ENCODE measurements at regions not wholly inside any gene's neighbourhood (a gene's known extent, or its start where the extent isn't known, plus 50 kb on each side); places are given as distances from the start of the nearest gene placed in this dataset.

- TF ChIP-seq, protein P1, sequence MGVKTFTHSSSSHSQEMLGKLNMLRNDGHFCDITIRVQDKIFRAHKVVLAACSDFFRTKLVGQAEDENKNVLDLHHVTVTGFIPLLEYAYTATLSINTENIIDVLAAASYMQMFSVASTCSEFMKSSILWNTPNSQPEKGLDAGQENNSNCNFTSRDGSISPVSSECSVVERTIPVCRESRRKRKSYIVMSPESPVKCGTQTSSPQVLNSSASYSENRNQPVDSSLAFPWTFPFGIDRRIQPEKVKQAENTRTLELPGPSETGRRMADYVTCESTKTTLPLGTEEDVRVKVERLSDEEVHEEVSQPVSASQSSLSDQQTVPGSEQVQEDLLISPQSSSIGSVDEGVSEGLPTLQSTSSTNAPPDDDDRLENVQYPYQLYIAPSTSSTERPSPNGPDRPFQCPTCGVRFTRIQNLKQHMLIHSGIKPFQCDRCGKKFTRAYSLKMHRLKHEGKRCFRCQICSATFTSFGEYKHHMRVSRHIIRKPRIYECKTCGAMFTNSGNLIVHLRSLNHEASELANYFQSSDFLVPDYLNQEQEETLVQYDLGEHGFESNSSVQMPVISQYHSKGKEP (tag by site-specific recombination; IDR thresholded peaks at IDR 0.05), result peak; percentile 99
- TF ChIP-seq PRDM10 (tag by site-specific recombination; IDR thresholded peaks at IDR 0.05) (peak; percentile 90), ZEB2 (tag by site-specific recombination; IDR thresholded peaks at IDR 0.05) (peak; percentile 88), PRDM6 (tag by site-specific recombination; IDR thresholded peaks at IDR 0.05) (peak; percentile 93), ZNF529 (tag by site-specific recombination; IDR thresholded peaks at IDR 0.05; ENCODE audit: insufficient replicate concordance) (no peak), ZBTB20 (tag by site-specific recombination; IDR thresholded peaks at IDR 0.05) (peak; percentile 99), ZNF292 (tag by site-specific recombination; IDR thresholded peaks at IDR 0.05; ENCODE audit: borderline replicate concordance, low read depth) (no peak), PRDM4 (tag by site-specific recombination; IDR thresholded peaks at IDR 0.05) (peak; percentile 76; the same call in 1 of the 2 replicates), ZFP69B (tag by site-specific recombination; IDR thresholded peaks at IDR 0.05) (peak; percentile 67), ZNF211 (tag by site-specific recombination; IDR thresholded peaks at IDR 0.05; ENCODE audit: low read depth) (no peak), ZNF580 (tag by site-specific recombination; IDR thresholded peaks at IDR 0.05) (peak; percentile 85; the same call in 1 of the 2 replicates), ZNF202 (tag by site-specific recombination; IDR thresholded peaks at IDR 0.05; ENCODE audit: borderline replicate concordance) (no peak), ZNF398 (tag by site-specific recombination; IDR thresholded peaks at IDR 0.05) (peak; percentile 52; the same call in 1 of the 2 replicates), ZSCAN5A (tag by site-specific recombination; IDR thresholded peaks at IDR 0.05) (no peak), ZNF596 (tag by site-specific recombination; IDR thresholded peaks at IDR 0.05) (no peak), ZBTB7A (tag by site-specific recombination; IDR thresholded peaks at IDR 0.05; ENCODE audit: low read depth) (0 out of 2 replicates have a peak, but pooled peaks have one; percentile 17), ZNF335 (tag by site-specific recombination; conservative IDR thresholded peaks at IDR 0.05) (peak; percentile 85), ZXDB (tag by site-specific recombination; IDR thresholded peaks at IDR 0.05) (peak; percentile 80), ATF2 (tag by site-specific recombination; IDR thresholded peaks at IDR 0.05; ENCODE audit: low read depth) (peak; percentile 46; the same call in 1 of the 2 replicates), ZNF692 (tag by site-specific recombination; IDR thresholded peaks at IDR 0.05) (peak; percentile 22; the same call in 1 of the 2 replicates)
These were observed 923.5 kb downstream of the UQCRFS1 start (continued) for GRCh38 chr19:28289295-28290063.
